Omental fat pad (tissue), 3 donors: ENCODE measurements at regions not wholly inside any gene's neighbourhood (a gene's known extent, or its start where the extent isn't known, plus 50 kb on each side); places are given as distances from the start of the nearest gene placed in this dataset.

Experiments
- ATAC-seq: fragments of 150-250 bp; one replicate; pipeline ENCODE4 v1.9.1; 2016; ENCODE audit warnings: mild to moderate bottlenecking, moderate library complexity; ENCODE audit not compliant: low FRiP score
- DNase-seq: peaks from one replicate; pipeline ENCODE4 v3.0.0-alpha.2; 2019; ENCODE audit warnings: low spot score
- TF ChIP-seq, protein P1 (sequence below), 3 donors: fragments of 450-650 bp; IDR thresholded peaks; one replicate each; pipeline ENCODE4 v1.5.1; 2016 to 2017; ENCODE audit warnings: antibody characterized with exemption in 3 of 3, mild to moderate bottlenecking in 3 of 3, moderate library complexity in 2 of 3

DNA sequence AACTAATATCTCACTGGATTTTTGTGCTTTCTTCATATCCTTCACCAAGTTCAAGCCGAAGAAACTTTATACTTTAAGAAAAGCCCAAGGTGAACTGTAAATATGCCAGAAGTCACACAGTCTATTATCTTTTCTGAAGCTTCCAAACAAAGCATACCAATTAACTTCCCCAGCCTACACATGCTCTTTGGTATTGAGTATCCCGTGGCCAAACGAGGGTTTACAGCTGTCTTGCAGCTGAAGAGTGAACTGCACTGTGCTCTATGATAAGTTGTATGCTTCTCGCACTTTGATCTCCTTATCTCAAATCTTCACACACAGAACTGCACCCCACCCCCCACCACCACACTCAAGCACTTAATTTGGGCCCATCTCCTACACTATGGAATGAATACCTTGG lies 215.6 kb upstream of the VEPH1 start:
- no peak for ATAC-seq

DNA sequence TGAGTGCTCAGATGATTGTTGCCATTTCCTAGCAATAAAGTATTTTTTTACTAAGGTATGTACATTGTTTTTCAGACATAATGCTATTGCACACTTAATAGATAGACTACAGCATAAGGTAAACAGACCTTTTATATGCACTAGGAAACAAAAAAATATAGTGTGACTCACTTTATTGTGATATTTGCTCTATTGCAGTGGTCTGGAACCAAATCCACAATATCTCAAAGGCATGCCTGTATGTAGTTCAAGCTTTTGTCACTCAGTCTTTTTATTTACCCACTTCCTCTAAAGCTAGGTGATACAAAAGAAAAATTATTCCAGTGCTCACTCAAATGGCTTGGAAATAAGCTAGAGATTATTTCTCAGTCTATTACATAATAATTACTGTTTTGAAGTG lies 209.9 kb upstream of the VEPH1 start:
- no peak for ATAC-seq

More for the DNA sequence above, 215.6 kb upstream of the VEPH1 start:
- DNase-seq: no peak
- TF ChIP-seq, protein P1, sequence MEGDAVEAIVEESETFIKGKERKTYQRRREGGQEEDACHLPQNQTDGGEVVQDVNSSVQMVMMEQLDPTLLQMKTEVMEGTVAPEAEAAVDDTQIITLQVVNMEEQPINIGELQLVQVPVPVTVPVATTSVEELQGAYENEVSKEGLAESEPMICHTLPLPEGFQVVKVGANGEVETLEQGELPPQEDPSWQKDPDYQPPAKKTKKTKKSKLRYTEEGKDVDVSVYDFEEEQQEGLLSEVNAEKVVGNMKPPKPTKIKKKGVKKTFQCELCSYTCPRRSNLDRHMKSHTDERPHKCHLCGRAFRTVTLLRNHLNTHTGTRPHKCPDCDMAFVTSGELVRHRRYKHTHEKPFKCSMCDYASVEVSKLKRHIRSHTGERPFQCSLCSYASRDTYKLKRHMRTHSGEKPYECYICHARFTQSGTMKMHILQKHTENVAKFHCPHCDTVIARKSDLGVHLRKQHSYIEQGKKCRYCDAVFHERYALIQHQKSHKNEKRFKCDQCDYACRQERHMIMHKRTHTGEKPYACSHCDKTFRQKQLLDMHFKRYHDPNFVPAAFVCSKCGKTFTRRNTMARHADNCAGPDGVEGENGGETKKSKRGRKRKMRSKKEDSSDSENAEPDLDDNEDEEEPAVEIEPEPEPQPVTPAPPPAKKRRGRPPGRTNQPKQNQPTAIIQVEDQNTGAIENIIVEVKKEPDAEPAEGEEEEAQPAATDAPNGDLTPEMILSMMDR (IDR thresholded peaks at IDR 0.05): no peak

DNA sequence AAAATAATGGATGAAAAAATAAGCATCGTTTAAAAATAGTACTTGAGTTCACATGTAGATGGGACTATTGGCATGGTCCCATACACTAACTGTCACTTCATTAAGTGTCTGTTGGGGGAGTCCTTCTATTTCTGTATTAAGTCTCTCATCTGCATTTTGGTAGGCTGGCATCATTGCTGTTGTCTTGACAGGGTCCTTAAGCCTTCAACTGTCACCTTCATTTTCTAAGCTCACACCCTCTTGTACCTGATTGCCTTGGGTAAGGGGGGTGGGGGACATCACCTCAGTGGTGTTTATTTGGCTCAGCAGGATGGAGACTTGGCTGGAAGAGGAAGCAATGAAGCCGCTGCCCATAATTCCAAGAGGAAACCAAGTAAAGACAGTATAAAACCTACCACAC lies 202.0 kb upstream of the VEPH1 start:
- TF ChIP-seq, protein P1 (IDR thresholded peaks at IDR 0.05): no peak
- ATAC-seq: no peak
- no peak for DNase-seq

More for the DNA sequence above, 209.9 kb upstream of the VEPH1 start:
- TF ChIP-seq, protein P1 (IDR thresholded peaks at IDR 0.05): no peak
- DNase-seq: no peak

- TF ChIP-seq, protein P1 (IDR thresholded peaks at IDR 0.05): no peak
- ATAC-seq (no peak), DNase-seq (no peak)
Observed at GRCh38 chr3:157700405-157700804, 197.2 kb upstream of the VEPH1 start.

DNA sequence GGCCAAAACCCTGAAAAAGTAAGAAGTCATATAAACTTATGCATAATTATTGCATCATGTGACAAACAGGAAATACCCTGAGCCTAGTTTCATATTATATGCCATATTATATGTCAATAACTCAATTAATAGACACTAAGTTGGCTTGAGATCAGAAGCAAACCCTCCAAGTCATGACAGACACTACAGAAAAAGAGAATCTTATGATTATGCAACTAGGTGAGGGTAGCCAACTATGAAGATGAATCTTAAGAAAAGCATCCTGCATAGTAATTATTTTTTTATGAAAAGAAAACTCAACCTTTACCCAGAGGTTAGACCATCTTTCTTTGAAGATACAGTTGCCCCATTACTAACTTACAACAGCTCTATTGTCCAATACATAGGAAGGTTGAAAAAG lies 192.4 kb upstream of the VEPH1 start:
- TF ChIP-seq, protein P1 (IDR thresholded peaks at IDR 0.05): no peak
- DNase-seq (no peak), ATAC-seq (no peak)

GRCh38 chr3:157695103-157695502 lies 191.9 kb upstream of the VEPH1 start:
- TF ChIP-seq, protein P1 (IDR thresholded peaks at IDR 0.05): no peak
- ATAC-seq (no peak), DNase-seq (no peak)

- TF ChIP-seq, protein P1 (IDR thresholded peaks at IDR 0.05): no peak
- DNase-seq (no peak), ATAC-seq (no peak)
Observed at GRCh38 chr3:157693762-157694161, 190.5 kb upstream of the VEPH1 start.
